ENCODE measurements at regions not wholly inside any gene's neighbourhood (a gene's known extent, or its start where the extent isn't known, plus 50 kb on each side); places are given as distances from the start of the nearest gene placed in this dataset.

- TF ChIP-seq CTCF (conservative IDR thresholded peaks at IDR 0.05; ENCODE audit: low read length) (no peak), EZH2phosphoT487 (IDR thresholded peaks at IDR 0.05; ENCODE audit: borderline replicate concordance) (no peak)
Observed at GRCh38 chr2:19288291-19288690, 70.1 kb downstream of the OSR1 start.

Measured in Loucy (cell line).